CD14-positive monocyte (primary cell): ENCODE measurements at regions not wholly inside any gene's neighbourhood (a gene's known extent, or its start where the extent isn't known, plus 50 kb on each side); places are given as distances from the start of the nearest gene placed in this dataset.

ENCODE experiments used
- DNase-seq, 3 donors: peaks; one replicate each; pipeline ENCODE4 v3.0.0-alpha.2; 2011 to 2022
- H2AFZ ChIP-seq: 2 replicates; pipeline ENCODE4 v1.6.0; 2012; ENCODE audit warnings: mild to moderate bottlenecking, low read depth, low read length, inconsistent platforms; ENCODE audit not compliant: insufficient read depth, poor library complexity, severe bottlenecking
- H3K27ac ChIP-seq, 2 donors: 1 replicate in 1 of 2; 2 replicates in 1 of 2; pipeline ENCODE4 v1.5.1; 2012 to 2013; ENCODE audit warnings: low read length in 2 of 2, control low read depth in 1 of 2, inconsistent platforms in 1 of 2, low read depth in 1 of 2, mild to moderate bottlenecking in 1 of 2
- H3K27me3 ChIP-seq, 2 donors: one replicate each; pipeline versions ENCODE4 v1.6.0 to v1.6.1; 2011 to 2013; ENCODE audit warnings: low read length in 2 of 2; ENCODE audit not compliant: control insufficient read depth in 2 of 2, insufficient read depth in 2 of 2
- H3K36me3 ChIP-seq, 2 donors: replicated peaks in 1 of 2; 1 replicate in 1 of 2; 2 replicates in 1 of 2; pipeline versions ENCODE4 v1.5.1 to v1.6.1; 2012 to 2013; ENCODE audit warnings: low read length in 2 of 2, control low read depth in 1 of 2, inconsistent platforms in 1 of 2, mild to moderate bottlenecking in 1 of 2; ENCODE audit not compliant: insufficient read depth in 2 of 2, control insufficient read depth in 1 of 2
- H3K4me1 ChIP-seq, 2 donors: 1 replicate in 1 of 2; 2 replicates in 1 of 2; pipeline versions ENCODE4 v1.5.1 to v1.6.1; 2012 to 2013; ENCODE audit warnings: low read length in 2 of 2, control low read depth in 1 of 2, inconsistent platforms in 1 of 2, mild to moderate bottlenecking in 1 of 2, moderate library complexity in 1 of 2; ENCODE audit not compliant: insufficient read depth in 2 of 2, control insufficient read depth in 1 of 2
- H3K4me2 ChIP-seq: replicated peaks from 2 replicates; pipeline ENCODE3; 2012; ENCODE audit warnings: low read length, moderate library complexity, mild to moderate bottlenecking; ENCODE audit not compliant: poor library complexity, severe bottlenecking; ENCODE audit errors: extremely low read depth
- H3K4me3 ChIP-seq, 3 experiments: fragments of 200-600 bp in 1 of 3; sonication (generic) in 1 of 3; replicated peaks in 1 of 3; 1 replicate in 2 of 3; 2 replicates in 1 of 3; pipeline ENCODE4 v1.5.1; 2011 to 2013; ENCODE audit warnings: low read length in 3 of 3, mild to moderate bottlenecking in 3 of 3, control low read depth in 2 of 3, low read depth in 2 of 3, inconsistent platforms in 1 of 3, moderate library complexity in 1 of 3
- H3K79me2 ChIP-seq: 2 replicates; pipeline ENCODE4 v1.6.0; 2012; ENCODE audit warnings: mild to moderate bottlenecking, control low read depth, inconsistent platforms, low read length, moderate library complexity; ENCODE audit not compliant: insufficient read depth
- H3K9ac ChIP-seq: 2 replicates; pipeline ENCODE4 v1.6.0; 2017; ENCODE audit warnings: low read length, mild to moderate bottlenecking; ENCODE audit not compliant: insufficient read depth, poor library complexity, severe bottlenecking
- H3K9me3 ChIP-seq, 2 donors: replicated peaks in 1 of 2; 1 replicate in 1 of 2; 2 replicates in 1 of 2; pipeline versions ENCODE4 v1.5.1 to v1.6.1; 2012 to 2013; ENCODE audit warnings: low read length in 2 of 2, control low read depth in 1 of 2; ENCODE audit not compliant: control insufficient read depth in 1 of 2, insufficient read depth in 1 of 2
- H4K20me1 ChIP-seq: 2 replicates; pipeline ENCODE4 v1.6.0; 2012; ENCODE audit warnings: mild to moderate bottlenecking, low read length, control low read depth, moderate library complexity; ENCODE audit not compliant: insufficient read depth
- H3K27ac Mint-ChIP-seq, 7 donors: one replicate each; pipeline ENCODE4 v1.8.0; 2020; ENCODE audit warnings: mild to moderate bottlenecking in 7 of 7, mixed read lengths in 7 of 7, moderate library complexity in 6 of 7, inconsistent platforms in 2 of 7
- H3K27me3 Mint-ChIP-seq, 3 donors: one replicate each; pipeline ENCODE4 v1.8.0; 2021 to 2022; ENCODE audit warnings: low read depth in 3 of 3, mild to moderate bottlenecking in 3 of 3, mixed read lengths in 3 of 3, moderate library complexity in 3 of 3, inconsistent platforms in 1 of 3
- H3K36me3 Mint-ChIP-seq, 2 donors: one replicate each; pipeline ENCODE4 v1.8.0; 2020; ENCODE audit warnings: mixed read lengths in 2 of 2, inconsistent platforms in 1 of 2, mild to moderate bottlenecking in 1 of 2
- H3K4me1 Mint-ChIP-seq: one replicate; pipeline ENCODE4 v1.8.0; 2020; ENCODE audit warnings: mild to moderate bottlenecking, mixed read lengths
- H3K4me3 Mint-ChIP-seq, 2 donors: one replicate each; pipeline ENCODE4 v1.8.0; 2020; ENCODE audit warnings: mild to moderate bottlenecking in 2 of 2, mixed read lengths in 2 of 2, moderate library complexity in 1 of 2
- H3K9me3 Mint-ChIP-seq, 7 donors: one replicate each; pipeline ENCODE4 v1.8.0; 2020 to 2022; ENCODE audit warnings: mixed read lengths in 7 of 7, mild to moderate bottlenecking in 6 of 7, moderate library complexity in 6 of 7, inconsistent platforms in 2 of 7
- whole genome bisulfite sequencing: methylation state at CpG from one replicate; pipeline ENCODE4 v1.1.5; 2013; ENCODE audit warnings: missing lambda C conversion rate; ENCODE audit not compliant: insufficient coverage; 5-methylcytosine and 5-hydroxymethylcytosine counted together
- intact Hi-C, 2 donors: fragments of 100-400 bp; cut with micrococcal nuclease; formaldehyde crosslinking; loops; one replicate each; pipeline versions ENCODE4 v1.15.0 to v1.15.1; 2023
- TF ChIP-seq, protein P1 (sequence below): fragments of 200-600 bp; IDR thresholded peaks from one replicate; pipeline ENCODE4 v1.8.0; 2022; ENCODE audit warnings: antibody characterized with exemption, mild to moderate bottlenecking

GRCh38 chr2:56816666-56817065 is 632.9 kb downstream of the CCDC85A start:
- Histone ChIP-seq H3K9me3 (peaks cover 9 to 16% of the 10 kb centered on the region in 2 donors), H3K9ac (no peak overlapping the region), H3K4me3 (no peak overlapping the region), H3K79me2 (no peaks in the 10 kb centered on the region), H2AFZ (no peak overlapping the region), H3K4me1 (no peaks in the 10 kb centered on the region), H4K20me1 (no peaks in the 10 kb centered on the region), H3K36me3 (no peaks in the 10 kb centered on the region), H3K4me2 (no peak overlapping the region), H3K27me3 (no peaks in the 10 kb centered on the region), H3K27ac (no peak overlapping the region)
- intact Hi-C loops, result no loop called here
- H3K4me1 Mint-ChIP-seq, result no peaks in the 10 kb centered on the region
- no peaks in the 10 kb centered on the region for H3K36me3 Mint-ChIP-seq
- TF ChIP-seq, protein P1, sequence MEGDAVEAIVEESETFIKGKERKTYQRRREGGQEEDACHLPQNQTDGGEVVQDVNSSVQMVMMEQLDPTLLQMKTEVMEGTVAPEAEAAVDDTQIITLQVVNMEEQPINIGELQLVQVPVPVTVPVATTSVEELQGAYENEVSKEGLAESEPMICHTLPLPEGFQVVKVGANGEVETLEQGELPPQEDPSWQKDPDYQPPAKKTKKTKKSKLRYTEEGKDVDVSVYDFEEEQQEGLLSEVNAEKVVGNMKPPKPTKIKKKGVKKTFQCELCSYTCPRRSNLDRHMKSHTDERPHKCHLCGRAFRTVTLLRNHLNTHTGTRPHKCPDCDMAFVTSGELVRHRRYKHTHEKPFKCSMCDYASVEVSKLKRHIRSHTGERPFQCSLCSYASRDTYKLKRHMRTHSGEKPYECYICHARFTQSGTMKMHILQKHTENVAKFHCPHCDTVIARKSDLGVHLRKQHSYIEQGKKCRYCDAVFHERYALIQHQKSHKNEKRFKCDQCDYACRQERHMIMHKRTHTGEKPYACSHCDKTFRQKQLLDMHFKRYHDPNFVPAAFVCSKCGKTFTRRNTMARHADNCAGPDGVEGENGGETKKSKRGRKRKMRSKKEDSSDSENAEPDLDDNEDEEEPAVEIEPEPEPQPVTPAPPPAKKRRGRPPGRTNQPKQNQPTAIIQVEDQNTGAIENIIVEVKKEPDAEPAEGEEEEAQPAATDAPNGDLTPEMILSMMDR, result no peak
- H3K27ac Mint-ChIP-seq, result no peak overlapping the region
- no peak overlapping the region for H3K4me3 Mint-ChIP-seq
- peaks cover 2 to 21% (median 13%) of the 10 kb centered on the region in 7 donors for H3K9me3 Mint-ChIP-seq
- DNase-seq, result no peak
- H3K27me3 Mint-ChIP-seq, result no peaks in the 10 kb centered on the region
- WGBS, result 86% methylated on average over 4 of the region's 5 CpGs

DNA sequence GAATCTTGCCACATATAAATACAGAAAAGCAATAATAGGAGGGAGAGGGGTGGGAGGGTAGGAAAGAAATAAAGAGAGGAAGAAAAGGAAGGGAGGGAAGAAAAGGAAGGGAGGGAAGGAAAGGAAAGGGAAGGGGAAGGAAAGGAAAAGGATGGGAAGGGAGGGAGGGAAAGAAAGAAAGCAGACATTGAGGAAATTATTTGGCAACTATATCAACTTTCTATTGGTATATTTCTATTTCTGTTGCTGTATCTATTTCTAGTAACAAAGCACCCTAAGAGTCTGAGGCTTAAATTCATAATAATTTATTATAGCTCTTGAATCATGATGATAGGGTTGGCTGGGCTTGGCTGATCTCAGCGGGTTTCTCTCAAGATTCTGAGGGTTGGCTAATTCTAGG is 648.0 kb downstream of the CCDC85A start:
- Histone ChIP-seq H3K4me1 (no peaks in the 10 kb centered on the region), H3K4me3 (no peak overlapping the region), H2AFZ (no peak overlapping the region), H3K79me2 (no peaks in the 10 kb centered on the region), H3K27me3 (no peaks in the 10 kb centered on the region), H3K36me3 (no peaks in the 10 kb centered on the region), H3K9ac (no peak overlapping the region), H3K27ac (no peak overlapping the region), H4K20me1 (no peaks in the 10 kb centered on the region), H3K9me3 (peaks cover 5 to 11% of the 10 kb centered on the region in 2 donors), H3K4me2 (no peak overlapping the region)
- no peaks in the 10 kb centered on the region for H3K36me3 Mint-ChIP-seq
- TF ChIP-seq, protein P1, result no peak
- no peak overlapping the region for H3K4me3 Mint-ChIP-seq
- no peaks in the 10 kb centered on the region for H3K4me1 Mint-ChIP-seq
- H3K9me3 Mint-ChIP-seq, result peaks cover 0 to 5% (median 3%) of the 10 kb centered on the region in 7 donors
- no peak for DNase-seq
- H3K27me3 Mint-ChIP-seq, result peaks cover 0 to 2% (median 0%) of the 10 kb centered on the region in 3 donors
- no peak overlapping the region for H3K27ac Mint-ChIP-seq
- intact Hi-C loops, result no loop called here
- WGBS, result 100% methylated on average over 1 of the region's 1 CpG
